ENCODE measurements at regions not wholly inside any gene's neighbourhood (a gene's known extent, or its start where the extent isn't known, plus 50 kb on each side); places are given as distances from the start of the nearest gene placed in this dataset.

DNA sequence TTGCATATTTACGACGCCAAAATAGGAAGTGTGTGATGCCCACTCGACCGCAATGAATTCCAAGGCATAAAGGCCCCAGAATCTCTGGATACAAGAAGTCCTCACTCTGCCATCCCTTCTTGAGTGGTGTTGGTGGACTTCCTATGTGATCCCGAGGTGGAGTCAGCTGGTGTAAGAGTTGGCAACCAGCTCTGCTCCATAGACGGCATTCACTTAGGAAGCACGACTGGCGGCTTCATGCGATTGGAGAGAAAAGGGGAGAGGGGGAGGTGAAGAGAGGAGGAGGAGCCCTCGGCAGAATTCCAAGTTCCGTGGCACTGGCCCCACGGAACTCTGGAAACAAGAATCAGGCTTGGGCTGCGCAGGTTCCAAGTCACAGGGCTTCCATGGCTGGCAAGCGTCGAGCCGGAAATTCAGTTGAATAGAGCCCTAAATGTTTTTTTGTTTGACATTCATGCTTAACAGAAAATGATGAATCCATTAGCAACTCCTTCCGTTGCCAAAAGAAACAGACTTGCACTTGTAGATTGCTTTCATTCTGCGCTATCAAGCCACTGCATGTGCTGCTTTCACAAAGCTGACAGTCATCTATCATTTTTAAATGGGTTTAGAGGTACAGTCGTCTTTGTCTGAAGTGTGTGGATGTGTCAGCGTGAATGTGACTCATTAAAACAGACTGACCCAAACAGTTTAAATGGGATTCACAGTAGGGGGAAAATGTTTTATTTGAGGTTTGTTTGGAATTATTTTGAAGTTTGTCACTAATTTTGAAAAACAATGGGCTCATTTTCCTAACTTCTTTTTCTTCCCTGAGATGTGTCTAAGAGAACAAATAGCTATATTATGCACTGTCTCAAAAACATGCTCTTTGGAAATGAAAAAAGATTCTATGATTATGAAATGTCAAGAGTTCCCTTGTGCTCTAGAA is 428.3 kb upstream of the ATP11B start:
- no peak for DNase-seq (ENCODE audit: low read depth)
- H3K4me3 ChIP-seq (ENCODE audit: low read depth, low read length), result no peak overlapping the region
- TF ChIP-seq, protein P1, sequence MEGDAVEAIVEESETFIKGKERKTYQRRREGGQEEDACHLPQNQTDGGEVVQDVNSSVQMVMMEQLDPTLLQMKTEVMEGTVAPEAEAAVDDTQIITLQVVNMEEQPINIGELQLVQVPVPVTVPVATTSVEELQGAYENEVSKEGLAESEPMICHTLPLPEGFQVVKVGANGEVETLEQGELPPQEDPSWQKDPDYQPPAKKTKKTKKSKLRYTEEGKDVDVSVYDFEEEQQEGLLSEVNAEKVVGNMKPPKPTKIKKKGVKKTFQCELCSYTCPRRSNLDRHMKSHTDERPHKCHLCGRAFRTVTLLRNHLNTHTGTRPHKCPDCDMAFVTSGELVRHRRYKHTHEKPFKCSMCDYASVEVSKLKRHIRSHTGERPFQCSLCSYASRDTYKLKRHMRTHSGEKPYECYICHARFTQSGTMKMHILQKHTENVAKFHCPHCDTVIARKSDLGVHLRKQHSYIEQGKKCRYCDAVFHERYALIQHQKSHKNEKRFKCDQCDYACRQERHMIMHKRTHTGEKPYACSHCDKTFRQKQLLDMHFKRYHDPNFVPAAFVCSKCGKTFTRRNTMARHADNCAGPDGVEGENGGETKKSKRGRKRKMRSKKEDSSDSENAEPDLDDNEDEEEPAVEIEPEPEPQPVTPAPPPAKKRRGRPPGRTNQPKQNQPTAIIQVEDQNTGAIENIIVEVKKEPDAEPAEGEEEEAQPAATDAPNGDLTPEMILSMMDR (IDR thresholded peaks at IDR 0.05; ENCODE audit: insufficient read depth, low read depth, low read length), result no peak

DNA sequence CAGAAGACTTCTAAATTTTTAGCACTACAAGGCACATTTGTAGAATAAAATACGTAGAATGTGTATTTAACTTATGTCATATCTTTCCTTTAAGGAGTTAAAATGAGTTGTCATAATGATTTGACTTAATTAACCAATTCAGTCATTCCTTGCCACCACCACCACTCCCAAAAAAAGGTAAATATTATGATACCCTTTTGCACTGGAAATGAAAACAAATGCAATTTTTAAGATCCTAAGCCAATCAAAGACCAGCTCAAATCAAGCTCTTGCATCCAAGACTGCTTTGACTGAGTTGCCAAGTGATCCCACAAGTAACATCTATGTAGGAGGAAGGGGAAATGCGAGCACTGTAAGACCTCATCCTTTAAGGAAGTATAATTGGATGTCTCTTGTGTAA is 426.6 kb upstream of the ATP11B start:
- no peak overlapping the region for H3K4me3 ChIP-seq (ENCODE audit: low read depth, low read length)
- TF ChIP-seq, protein P1 (IDR thresholded peaks at IDR 0.05; ENCODE audit: insufficient read depth, low read depth, low read length), result no peak
- DNase-seq (ENCODE audit: low read depth), result no peak

DNA sequence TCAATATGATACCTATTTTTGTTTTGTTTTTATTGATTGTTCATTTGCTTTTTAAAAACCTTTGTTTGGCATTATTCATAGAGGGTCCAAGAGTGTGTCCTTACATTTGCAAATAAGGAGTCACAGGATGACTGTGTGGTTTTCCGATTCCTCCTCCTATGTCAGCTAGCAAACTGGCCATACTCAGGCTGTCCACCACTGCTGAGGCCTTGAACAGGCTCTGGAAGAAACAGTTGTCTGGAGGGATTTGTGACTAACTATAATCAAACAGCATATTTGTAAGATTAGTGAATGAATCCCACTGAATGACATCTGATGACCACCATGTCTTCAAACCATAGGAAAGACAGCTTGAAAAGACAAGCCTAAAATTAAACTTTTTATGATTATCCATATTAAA is 423.4 kb upstream of the ATP11B start:
- no peak overlapping the region for H3K4me3 ChIP-seq (ENCODE audit: low read depth, low read length)
- TF ChIP-seq, protein P1 (IDR thresholded peaks at IDR 0.05; ENCODE audit: insufficient read depth, low read depth, low read length), result no peak
- no peak for DNase-seq (ENCODE audit: low read depth)

DNA sequence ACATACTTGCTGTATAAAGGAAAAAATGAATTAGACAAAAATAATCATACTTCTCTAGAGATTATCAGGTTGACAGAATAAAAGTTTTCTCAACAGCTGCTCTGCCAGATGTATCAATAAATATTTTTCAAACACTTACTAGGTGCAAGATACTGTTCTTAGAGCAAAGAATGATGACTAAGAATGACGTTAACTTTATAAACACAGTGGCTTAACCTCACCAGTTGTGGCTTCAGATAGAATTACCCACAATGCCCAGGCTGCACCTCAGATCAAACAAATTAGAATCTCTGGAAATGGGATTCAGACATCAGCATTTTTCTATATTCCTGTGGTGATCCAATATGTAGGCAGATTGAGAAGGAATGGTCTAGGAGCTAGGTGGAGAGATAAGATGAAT is 422.4 kb upstream of the ATP11B start:
- no peak overlapping the region for H3K4me3 ChIP-seq (ENCODE audit: low read depth, low read length)
- no peak for DNase-seq (ENCODE audit: low read depth)
- TF ChIP-seq, protein P1 (IDR thresholded peaks at IDR 0.05; ENCODE audit: insufficient read depth, low read depth, low read length), result no peak

DNA sequence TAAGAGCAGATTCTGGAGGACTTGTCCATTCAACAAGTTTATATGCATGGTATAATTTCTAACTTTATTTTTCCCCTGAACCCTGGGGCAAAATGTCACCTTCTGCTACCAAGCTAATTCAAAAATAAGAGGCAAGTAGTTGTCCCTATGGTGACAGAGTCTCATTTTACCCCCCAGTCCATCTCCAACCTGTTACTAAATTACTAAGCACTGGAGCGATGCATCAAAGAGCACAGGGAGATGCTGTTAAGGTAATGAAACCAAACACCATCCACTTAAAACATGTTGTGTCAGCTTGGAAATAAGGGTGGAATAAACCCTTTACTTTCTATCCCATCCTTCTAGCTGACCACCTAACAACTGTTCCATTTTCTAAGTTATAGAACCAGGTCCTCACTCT is 417.4 kb upstream of the ATP11B start:
- no peak overlapping the region for H3K4me3 ChIP-seq (ENCODE audit: low read depth, low read length)
- TF ChIP-seq, protein P1 (IDR thresholded peaks at IDR 0.05; ENCODE audit: insufficient read depth, low read depth, low read length), result no peak
- no peak for DNase-seq (ENCODE audit: low read depth)

DNA sequence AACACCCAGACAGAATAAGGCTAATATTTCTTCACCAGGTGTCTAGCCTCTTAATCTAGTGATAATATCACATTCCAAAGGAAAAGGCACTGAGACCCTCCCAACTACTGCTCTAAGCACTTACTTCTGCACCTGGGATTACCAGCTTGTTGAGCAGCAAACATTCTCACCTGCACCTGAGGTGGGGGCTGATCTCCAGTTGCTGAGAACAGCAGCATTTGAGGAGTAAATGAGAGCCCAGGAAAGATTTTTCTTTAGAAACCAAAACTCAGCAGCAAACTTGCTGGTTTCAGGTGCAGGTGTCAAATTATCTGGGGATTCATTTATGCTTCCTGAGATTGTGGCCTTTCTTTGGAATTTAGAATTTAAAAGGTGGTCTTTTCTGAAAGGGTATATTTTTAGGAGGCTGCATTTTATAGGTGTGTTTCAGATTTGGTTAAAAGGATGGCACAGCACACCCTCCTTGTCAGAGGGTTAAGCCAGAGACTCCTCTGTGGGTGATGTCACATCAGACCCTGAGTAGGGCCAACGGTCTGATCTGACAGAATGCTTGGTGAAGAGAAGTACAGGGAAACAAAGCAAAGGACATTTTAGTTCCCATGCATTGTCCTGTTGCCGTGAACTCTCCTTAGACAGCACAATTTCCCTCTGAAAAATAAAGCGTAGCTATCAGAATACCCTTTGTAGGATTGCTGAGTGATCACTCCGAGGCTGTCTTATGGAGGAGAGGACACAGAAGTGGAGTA is 411.0 kb upstream of the ATP11B start:
- DNase-seq (ENCODE audit: low read depth), result no peak
- no peak overlapping the region for H3K4me3 ChIP-seq (ENCODE audit: low read depth, low read length)
- TF ChIP-seq, protein P1 (IDR thresholded peaks at IDR 0.05; ENCODE audit: insufficient read depth, low read depth, low read length), result no peak

Measured in fibroblast of villous mesenchyme (primary cell).